ENCODE measurements at regions not wholly inside any gene's neighbourhood (a gene's known extent, or its start where the extent isn't known, plus 50 kb on each side); places are given as distances from the start of the nearest gene placed in this dataset.
"Not testable (repeated sequence)": the region's sequence is repeated elsewhere in the genome, so short reads cannot be mapped to it uniquely, and the experiment has no call there.

DNA sequence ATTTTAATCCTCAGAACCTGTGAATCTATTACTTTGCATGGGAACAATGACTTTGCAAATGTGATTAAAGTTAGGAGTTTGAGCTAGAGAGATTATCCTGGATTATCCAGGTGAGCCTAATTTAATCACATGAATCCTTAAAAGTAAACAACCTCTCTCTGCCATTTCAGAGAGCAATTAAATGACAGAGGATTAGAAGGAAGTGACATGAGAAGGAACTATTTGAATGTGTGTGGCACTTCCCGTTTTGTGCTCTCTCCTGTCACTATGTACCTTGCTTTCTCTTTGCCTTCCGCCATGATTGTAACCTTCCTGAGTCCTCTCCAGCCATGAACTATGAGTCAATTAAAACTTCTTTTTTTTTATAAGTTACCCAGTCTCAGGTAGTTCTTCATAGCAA is 559.2 kb downstream of the PRIM2 start:
- TF ChIP-seq, protein P1, sequence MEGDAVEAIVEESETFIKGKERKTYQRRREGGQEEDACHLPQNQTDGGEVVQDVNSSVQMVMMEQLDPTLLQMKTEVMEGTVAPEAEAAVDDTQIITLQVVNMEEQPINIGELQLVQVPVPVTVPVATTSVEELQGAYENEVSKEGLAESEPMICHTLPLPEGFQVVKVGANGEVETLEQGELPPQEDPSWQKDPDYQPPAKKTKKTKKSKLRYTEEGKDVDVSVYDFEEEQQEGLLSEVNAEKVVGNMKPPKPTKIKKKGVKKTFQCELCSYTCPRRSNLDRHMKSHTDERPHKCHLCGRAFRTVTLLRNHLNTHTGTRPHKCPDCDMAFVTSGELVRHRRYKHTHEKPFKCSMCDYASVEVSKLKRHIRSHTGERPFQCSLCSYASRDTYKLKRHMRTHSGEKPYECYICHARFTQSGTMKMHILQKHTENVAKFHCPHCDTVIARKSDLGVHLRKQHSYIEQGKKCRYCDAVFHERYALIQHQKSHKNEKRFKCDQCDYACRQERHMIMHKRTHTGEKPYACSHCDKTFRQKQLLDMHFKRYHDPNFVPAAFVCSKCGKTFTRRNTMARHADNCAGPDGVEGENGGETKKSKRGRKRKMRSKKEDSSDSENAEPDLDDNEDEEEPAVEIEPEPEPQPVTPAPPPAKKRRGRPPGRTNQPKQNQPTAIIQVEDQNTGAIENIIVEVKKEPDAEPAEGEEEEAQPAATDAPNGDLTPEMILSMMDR (IDR thresholded peaks at IDR 0.05; ENCODE audit: borderline replicate concordance, extremely low read depth, low read length, poor library complexity, severe bottlenecking), result not testable (repeated sequence)
- TF ChIP-seq EZH2 (IDR thresholded peaks at IDR 0.05; ENCODE audit: borderline replicate concordance, low read depth, low read length, severe bottlenecking), result not testable (repeated sequence)

All from DND-41 (cell line).